ENCODE measurements at regions not wholly inside any gene's neighbourhood (a gene's known extent, or its start where the extent isn't known, plus 50 kb on each side); places are given as distances from the start of the nearest gene placed in this dataset.

DNA sequence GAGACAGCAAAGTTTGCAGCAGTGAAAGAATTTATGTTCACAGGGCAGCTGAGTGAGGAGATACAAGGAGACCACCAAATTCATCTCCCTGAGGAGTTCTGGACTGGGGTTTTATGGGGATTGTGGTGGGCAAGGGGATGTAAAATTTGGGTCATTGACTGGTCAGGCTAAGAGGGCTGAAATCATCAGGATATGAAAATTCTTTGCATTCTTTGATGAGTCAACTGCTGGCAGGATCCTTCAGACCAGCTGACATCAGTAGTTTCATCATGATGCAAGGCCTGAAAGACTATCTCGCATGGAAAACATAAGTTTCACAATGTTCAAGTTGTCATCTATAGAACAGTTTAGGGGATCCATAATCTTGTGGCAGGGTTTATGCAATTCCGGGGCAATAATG lies 869.5 kb upstream of the PCDH9 start:
- no peak for DNase-seq

DNA sequence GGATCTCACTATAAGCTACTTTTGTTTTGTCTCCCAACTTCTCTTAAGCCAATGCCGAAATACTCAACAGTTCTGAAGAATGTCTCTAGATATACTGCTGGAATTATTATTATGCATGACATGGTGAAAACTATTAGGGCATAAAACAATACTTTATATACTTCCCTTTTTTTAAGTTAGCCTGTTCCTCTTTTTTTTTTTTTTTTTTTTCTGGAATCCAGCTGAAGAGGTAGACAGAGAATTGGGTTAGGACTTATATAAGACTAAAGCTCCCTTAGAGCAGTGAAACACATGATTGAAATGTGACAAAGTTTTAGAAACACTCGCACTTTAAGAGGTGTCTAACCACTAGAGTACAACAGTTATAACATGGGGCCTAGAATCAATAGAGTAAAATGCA lies 850.9 kb upstream of the PCDH9 start:
- DNase-seq = no peak

DNA sequence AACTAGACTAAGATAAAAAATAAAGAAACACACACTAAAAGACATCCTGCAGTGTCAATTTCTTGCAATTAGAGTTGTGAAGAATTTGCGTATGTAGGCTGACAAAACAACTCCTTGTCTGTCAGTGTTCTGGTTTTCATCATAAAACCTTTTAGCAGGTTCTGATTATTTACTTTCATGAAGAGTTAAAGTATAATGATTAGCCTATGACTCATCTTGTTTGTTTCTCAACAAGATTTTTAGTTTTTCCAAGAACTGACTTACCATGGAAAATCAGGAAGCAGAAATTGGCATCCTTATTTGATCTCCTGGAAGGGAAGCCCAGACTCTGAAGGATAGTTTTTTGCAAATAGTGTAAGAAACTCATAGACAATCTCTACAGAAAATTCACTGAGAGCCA lies 848.7 kb upstream of the PCDH9 start:
- DNase-seq = no peak

DNA sequence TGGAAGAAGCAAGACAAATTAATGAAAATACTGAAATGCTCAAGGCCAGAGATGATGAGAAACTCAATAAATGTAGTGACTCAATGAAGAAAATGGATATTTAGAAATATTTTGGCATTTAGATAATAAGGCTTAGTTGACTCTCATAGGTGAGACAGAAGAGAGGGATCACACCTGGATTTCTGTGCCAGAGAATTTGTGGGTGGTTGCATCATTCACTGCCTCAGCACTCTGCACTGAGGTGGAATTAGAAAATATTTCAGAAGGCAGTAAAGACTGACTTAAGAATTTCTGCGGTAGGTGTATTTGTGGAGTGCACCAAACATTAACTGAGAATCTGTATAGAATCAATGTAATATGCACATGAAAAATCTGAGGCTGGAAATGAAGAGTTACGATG lies 848.3 kb upstream of the PCDH9 start:
- DNase-seq = no peak

DNA sequence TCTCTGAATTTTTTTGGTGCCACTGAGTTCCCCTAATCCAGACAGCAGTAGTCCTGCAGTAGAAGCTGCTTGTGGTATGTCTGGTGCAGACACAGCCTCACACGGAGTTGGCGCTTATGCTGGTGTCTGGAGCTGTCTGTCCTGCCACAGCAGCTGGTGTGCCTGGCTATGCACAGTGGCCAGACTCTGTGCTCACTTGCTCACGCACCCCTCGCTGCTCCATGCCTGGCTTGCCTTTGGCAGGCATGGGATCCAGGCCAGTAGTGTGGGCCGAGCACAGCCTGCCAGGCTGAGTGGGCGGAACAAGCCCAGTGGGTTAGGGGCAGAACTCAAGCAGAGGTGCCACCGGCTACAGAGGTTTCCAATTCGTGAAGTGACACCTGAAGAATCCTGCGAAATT lies 845.9 kb upstream of the PCDH9 start:
- DNase-seq = no peak

DNA sequence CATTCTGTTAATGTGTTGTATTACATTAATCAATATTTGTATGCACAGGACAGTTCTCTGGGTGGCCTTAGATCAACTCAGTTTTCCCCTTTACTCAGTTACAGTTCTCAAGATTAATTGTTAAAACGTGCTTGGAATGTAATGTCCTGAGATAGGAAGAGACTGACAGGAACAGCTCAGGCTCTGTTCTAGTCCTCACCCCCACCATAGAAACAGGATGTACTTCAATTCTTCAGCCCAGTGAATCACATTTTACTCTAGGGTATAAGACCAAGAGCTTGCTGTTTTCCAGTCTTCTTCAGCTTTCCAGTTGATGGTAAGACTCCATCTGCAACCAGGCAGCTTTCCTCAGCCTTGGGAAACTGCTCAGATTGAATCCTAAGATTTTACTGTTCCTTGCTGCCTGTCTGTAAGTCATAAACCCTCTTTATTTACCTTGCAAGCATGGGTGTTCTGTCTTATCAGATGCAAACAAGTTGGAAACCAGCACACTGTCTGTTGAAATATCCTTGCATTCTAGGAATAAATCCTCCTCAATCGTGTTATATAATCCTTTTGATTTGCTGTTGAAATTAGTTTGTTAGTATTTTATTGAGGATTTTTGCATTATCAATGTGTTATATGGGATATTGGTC lies 836.9 kb upstream of the PCDH9 start:
- no peak for DNase-seq

DNA sequence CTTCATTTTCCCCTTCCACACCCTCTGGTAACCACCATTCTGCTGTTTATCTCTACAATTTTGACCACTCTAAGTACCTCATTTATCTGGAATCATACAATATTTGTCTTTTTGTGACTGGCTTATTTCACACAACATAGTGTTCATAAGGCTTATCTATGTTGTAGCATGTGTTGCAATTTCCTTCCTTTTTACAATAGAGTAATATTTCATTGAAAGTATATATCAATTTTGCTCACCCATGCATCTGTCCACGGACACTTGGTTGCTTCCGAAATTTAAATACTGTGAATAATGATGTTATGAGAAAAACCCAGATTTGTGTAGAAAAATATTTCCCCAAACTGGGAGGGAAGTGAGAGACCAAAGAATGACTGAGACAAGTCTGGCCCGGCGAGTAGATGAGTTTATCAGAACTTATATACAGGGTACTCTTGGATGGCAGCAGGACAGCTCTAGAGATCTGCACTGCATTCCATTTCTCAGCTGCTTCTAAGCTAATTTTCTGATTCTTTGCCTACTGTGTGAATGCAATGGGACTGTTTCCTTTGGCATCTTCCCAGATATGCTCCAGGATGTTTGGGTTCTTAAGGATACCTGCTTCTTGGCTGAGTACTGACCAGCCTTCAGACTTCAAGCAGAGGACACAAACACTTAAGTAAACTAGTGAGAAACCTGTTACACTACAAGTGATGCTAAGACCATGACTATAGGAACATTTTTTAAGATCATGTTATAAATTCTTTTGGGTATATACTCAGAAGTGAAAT lies 834.0 kb upstream of the PCDH9 start:
- no peak for DNase-seq

DNA sequence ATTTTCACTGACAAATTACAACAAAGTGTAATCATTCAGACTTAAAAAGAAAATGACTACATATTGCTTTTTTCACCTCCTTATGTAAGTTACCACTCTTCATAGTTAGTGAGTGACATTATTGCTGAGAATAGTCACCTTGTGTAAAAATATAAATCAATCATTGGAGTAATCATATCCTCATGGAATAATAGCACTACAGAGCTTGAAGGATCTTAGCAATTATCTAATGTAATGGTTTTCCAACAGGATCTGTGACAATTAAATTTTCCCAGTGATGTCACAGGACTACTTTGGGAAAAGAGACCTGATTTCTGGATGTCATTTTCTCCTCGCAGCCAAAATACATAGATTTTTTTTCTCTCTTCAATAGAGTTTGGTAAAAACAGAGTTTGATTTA lies 833.0 kb upstream of the PCDH9 start:
- DNase-seq = no peak

DNA sequence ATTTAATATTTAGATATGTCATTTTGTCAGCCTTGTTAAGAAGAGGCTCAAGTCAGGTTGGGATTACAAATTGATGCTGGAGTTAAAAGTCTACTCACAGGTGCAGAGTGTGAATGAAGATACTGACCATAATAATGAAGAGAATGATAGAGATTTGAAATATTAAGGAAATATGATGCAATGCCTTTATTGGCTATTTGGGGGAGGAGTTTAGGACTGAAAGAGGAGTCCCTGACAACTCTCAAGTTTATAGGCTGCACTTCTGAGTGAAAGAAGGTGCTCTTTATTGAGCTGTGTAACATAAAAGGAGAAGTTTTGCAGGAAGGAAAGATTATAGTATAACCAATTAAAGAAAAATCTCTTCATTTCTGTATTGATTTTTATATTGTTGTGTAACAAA lies 827.7 kb upstream of the PCDH9 start:
- no peak for DNase-seq

DNA sequence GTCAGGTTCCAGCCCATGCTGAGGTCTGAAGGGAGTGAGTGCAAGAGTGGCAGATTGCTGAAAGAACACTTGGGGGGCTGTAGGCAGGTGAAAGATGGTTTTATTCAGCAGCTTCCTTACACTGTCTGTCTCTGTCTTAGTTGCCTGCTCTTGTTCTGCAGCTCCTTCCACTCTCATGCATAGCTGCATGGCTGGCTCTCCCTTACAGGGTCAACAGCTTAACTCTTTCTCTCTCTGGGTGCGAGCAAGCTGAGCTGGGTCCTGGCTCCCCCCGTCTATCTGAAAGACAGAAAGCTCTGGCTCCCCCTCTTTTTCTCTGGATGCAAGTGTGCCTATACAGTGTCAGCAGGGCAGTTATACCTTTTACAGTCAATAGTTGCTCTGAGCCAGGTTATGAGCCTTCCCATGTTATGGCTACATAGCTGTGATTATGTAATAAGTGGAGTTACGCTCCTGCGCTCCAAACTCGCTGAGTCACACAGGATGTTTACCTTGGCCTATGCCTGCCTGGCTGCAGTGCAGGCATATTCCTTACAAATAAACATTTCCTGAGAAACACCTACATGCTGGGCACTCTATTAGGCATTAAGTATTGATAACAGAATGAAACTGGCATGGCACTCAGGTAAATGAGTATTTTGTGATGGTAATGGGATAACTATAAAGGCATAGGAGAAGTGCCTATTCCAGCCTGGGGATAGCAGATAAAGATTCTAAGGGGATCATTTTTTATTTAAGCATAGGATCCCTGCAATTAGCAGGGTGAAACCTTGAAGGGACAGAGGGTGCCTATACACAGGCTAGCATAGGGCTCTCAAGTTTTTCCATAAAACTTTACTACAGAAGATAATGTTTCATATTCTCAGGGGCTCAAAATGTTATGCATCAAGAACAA lies 826.9 kb upstream of the PCDH9 start:
- DNase-seq = no peak

DNA sequence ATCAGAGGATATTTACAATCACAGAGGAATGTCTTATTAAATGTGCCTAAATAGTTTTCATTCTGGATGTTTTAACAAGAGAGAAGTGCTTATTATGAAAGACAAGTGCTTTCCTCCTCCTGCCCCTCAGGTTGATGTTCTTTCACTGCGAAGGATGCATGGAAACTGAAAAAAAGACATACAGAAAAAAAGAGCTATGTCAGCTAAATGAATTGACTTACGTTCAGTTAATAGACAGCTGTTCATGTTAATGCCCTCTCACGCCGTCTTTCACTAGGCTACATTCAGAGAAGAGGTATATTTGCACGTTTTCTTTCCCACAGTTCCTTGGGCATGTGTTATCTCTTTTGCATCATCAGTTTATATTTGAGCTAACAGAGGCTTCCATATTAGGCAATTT lies 821.8 kb upstream of the PCDH9 start:
- no peak for DNase-seq

DNA sequence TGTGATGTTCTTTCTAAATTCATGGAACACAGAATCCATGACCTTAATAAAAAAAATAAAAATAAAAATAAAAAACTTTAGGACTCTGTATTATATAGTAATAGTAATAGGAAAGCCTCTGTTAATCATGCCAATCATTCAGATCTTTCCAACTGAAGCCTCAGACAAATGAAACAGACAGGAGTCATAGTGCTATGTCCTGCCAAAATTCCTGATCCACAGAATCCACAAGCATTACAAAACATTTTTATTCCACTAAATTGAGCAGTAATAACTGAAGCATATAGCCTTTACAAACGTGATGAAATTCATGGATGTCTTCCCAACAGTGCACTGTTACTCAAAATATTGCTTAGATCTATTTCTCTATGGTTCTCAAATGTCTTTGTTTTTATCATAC lies 820.6 kb upstream of the PCDH9 start:
- DNase-seq = no peak

DNA sequence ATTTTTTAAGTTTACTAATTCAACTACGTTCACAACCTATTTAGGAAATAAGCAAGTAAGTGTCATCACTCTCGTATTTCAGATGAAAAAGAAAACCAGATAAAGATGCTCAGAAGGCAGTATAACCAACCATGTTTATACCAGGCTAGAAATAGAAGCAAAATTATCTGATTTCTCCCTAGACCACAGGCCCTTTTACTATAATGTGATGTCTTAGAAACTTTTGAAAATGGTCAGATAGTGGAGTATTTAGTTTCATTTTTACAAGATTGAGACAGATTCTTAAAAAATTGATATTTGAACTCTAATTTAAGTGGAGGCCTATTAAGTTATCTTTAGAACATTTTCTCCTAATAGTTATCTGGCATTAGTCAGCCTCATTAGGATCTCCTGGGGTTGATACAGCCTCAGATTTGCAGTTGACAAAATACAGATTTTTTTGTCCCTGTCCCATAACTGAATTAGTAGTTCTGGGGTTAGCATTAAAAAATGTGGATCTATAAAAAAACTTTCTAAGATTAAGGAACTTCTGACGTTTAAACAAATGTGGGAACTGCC lies 818.7 kb upstream of the PCDH9 start:
- no peak for DNase-seq

DNA sequence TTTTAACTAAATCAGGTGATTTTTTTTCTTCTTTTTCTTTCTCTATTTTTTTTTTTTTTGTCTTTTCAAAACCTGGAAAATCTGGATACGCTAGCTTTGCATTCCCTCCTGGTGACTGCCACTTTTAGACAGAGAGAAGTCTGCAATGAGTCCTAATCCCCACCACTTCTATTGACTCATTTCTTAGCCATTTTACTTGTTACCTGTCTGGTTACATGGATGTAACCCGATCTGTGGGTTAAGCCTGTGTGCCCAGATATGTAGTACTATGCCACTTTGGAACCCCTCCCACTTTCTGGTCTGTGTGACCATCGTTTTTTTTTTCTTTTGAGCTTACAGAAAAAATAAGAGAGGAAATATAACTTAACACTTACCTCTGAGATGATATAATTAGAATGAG lies 817.8 kb upstream of the PCDH9 start:
- DNase-seq = no peak

DNA sequence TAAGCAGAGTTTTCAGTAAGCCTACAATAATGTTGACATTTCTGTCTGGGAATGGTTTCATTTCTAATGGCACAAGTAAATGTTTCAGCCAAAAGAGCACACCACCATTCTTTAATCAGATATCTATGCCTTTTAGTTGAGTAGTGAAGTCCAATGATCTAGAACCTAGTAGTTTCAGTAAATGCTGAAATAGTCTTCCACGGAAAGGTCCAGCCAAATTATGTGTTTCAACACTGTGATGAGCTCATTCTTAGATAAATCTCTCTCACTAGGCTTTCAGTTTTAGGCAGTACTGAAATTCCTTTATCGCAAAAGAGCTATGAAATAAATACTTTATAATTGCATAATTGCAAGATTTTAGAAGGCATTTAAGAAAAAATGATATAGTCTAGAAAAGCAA lies 816.8 kb upstream of the PCDH9 start:
- DNase-seq = no peak

DNA sequence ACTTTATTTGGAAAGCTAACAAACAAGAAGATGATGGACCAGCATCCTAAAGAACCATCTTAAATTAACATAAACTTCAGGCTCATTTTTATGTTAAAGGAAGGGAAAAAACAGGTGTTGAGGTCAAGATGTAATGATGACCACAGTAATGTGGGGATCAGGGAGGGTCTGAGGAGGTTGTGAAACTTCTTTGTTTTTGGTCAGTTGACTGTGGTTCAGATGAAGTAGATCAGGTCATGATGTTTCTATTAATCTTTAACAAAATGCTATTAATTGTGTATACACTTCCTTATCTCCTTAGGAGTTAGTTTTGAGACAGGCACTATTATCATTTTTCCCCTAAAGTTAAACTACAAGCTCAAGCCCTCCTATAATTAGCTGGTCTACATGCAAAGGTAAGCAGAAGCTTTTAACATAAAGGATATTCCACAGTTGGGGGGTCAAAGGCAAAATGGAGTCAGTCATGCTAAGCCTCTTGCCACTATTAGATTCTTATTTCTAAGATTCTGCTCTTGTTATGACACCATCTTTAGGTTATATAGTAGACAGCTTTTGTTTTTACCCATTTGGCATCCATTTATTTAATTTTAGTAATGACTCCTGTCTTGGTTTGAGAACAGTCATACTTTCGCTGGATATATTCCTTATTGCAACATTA lies 800.1 kb upstream of the PCDH9 start:
- DNase-seq = no peak

DNA sequence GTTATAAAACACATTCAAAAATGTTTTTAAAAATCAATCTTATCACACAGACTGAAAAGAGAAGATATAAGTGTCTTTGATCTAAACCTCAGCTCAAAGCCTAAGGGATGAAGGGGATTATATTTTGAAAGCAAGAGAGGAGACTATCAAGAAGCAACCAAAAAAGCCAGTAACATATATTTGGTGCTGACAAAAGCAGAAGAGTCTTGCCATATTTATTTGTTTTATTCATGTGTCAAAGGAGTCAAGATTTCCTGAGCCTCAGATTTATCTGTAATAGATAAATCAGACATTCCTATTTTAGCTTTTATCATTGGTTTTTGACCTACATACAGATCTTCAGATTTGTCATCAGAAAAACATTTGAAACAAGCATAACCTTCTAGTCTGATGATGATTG lies 798.6 kb upstream of the PCDH9 start:
- DNase-seq = no peak

DNA sequence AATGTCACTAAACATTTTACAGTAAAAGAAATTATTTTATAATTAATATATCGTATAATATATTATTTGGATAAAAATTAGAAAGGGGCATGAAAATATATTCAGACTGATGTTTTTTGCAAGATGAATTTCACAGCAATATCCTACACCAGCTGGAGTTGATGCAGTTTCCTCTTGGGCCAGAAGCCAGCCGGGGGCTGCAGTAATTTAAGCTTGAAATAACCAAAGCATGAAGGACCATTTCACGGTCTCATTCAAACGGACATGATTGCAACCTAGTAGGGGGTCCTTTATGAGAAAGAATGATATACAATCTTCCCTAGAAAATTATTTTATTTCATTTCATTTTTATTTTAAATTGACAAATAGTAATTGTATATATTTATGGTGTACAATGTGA lies 797.2 kb upstream of the PCDH9 start:
- peak; percentile 21 for DNase-seq

DNA sequence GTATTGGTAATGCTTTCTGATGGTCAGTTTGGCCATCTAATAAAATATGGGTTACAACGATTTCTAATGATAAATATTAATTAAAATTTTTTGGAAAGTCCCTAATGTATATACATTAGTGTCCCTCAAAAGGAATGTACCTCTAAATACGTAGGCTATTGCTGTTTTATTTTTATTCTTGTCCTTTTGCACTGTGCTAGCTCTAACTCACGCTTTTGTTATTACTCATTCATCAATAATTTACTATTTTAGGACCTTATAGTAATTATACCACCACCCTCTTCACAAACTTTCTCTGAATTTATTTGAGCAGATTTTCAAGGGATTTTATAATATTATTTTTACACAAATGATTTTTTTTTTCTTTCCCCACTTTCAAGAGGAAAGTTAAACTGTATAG lies 795.9 kb upstream of the PCDH9 start:
- DNase-seq = no peak

DNA sequence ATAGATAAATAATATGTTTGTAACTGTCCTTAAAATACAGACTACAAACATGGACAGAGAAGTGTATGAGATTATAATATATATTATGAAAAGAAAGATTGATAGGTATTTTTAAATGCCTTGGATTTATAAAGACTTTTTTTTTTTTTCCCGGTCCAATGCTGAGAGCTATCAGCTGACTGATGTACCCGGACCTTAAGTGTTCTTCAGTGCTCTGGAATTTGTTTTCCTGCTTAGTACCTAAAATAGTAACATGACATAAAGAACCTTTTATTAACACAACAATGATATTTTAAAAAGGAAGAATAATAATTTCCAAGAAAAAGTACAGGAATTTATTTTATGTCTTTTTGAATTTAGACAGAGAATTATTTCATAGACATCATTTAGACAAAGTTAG lies 795.5 kb upstream of the PCDH9 start:
- DNase-seq = no peak

DNA sequence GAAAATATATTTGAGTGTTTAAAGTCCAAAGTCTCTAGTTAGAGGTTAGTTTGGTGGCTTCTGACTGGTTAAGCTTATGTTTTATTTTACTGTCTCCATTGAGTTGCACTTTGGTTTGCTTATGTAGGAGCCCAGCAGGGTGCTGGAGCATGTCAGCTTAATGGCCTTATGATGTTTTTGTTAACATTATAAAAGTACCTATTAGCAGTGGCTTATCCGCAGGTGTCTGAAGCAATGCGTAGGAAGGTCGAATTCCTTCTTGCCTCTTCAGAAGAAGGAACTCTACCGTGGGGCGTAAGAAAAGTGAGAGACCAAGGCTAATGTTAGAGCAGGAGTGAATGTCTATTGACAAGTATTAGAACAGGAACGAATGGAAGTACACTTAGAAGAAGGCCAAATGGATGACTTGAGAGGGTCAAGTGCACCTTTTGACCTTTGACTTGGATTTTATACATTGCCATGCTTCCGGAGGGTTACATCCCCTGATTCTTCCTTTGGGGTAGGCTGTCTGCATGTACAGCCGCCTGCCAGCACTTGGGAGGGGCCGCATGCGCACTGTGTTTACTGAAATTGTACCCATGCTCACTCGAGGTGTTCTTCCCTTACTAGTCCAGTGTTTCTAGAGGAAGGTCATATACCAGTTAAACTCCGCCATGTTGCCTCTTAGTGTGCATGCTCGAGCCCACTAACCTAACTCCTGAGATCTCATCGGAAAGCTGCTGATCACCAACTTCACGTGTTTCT lies 793.9 kb upstream of the PCDH9 start:
- DNase-seq = no peak

DNA sequence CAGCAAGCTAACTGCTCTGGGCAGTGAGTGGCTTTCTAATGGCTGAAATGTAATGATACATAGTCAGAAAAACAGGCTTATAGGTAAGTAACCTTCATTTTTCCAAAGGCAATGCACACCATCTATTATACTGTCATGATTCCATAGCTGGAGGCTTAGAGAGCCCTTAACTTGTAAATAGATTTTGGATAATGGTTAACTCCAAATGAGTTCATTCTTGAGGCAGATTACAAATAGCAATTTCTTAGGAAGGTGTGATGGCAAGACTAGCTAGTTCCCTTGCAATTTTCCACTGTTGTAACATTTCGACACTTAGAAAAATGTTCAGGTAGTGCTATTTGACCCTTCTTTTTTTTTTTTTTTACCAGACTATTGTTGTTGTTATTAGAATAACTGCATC lies 789.8 kb upstream of the PCDH9 start:
- no peak for DNase-seq

Data from femur (tissue), 1 donor.